ENCODE measurements at regions not wholly inside any gene's neighbourhood (a gene's known extent, or its start where the extent isn't known, plus 50 kb on each side); places are given as distances from the start of the nearest gene placed in this dataset.

- no peaks in the 10 kb centered on the region for H3K9me3 ChIP-seq (ENCODE audit: control insufficient read depth in 4 of 4, low read length in 3 of 4)
- TF ChIP-seq MAX (IDR thresholded peaks at IDR 0.05) (no peak), SP1 (IDR thresholded peaks at IDR 0.05) (no peak), RXRA (IDR thresholded peaks at IDR 0.05) (no peak), FOXA2 (IDR thresholded peaks at IDR 0.05) (no peak), EGR1 (IDR thresholded peaks at IDR 0.05; ENCODE audit: low read depth in 2 of 2) (no peak), ZBTB33 (IDR thresholded peaks at IDR 0.05) (no peak), REST (IDR thresholded peaks at IDR 0.05) (no peak)
- no peaks in the 10 kb centered on the region for H3K36me3 ChIP-seq (ENCODE audit: control insufficient read depth in 4 of 4, insufficient read depth in 3 of 4, low read depth in 1 of 4, low read length in 3 of 4)
- no peak overlapping the region for H3K4me3 ChIP-seq (ENCODE audit: low read depth in 1 of 3, low read length in 3 of 3)
- H3K9ac ChIP-seq (ENCODE audit: low read depth in 1 of 2, low read length in 2 of 2), result no peak overlapping the region
- peaks cover 4 to 13% (median 9%) of the 10 kb centered on the region in 4 donors for H3K4me1 ChIP-seq (ENCODE audit: control insufficient read depth in 4 of 4, insufficient read depth in 4 of 4, low read length in 3 of 4)
- no peak overlapping the region for H3K27ac ChIP-seq (ENCODE audit: low read depth in 1 of 2, low read length in 2 of 2)
- 73% methylated on average over 4 of the region's 4 CpGs for WGBS
- no peaks in the 10 kb centered on the region for H3K27me3 ChIP-seq (ENCODE audit: control insufficient read depth in 4 of 4, insufficient read depth in 4 of 4, low read length in 3 of 4)
- DNase-seq (ENCODE audit: low spot score), result no peak
These were observed 108.9 kb downstream of the PTCSC3 start for GRCh38 chr14:36067428-36068187.

DNA sequence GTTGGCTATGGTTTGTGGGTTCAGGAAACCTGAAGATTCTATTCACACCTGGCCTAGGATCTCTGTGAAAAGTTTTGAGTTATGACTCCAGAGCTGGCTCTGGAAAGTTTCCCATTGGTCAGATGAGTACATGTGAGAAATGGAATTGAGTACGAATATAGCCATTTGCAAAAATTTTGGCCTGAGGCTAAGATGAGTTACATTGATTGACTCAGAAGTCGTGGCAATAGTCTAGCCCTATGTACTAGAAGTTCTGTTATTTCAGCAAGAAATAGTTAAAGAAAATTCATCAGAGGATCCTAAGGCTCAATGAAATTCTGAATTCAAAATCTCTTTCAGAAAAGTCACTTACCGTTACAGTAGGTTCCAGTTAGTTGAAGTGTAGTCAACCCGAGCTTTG is 109.9 kb downstream of the PTCSC3 start:
- Histone ChIP-seq H3K9me3 (ENCODE audit: control insufficient read depth in 4 of 4, low read length in 3 of 4) (no peaks in the 10 kb centered on the region), H3K4me1 (ENCODE audit: control insufficient read depth in 4 of 4, insufficient read depth in 4 of 4, low read length in 3 of 4) (peaks cover 4 to 13% (median 9%) of the 10 kb centered on the region in 4 donors), H3K36me3 (ENCODE audit: control insufficient read depth in 4 of 4, insufficient read depth in 3 of 4, low read depth in 1 of 4, low read length in 3 of 4) (no peaks in the 10 kb centered on the region), H3K9ac (ENCODE audit: low read depth in 1 of 2, low read length in 2 of 2) (no peak overlapping the region), H3K4me3 (ENCODE audit: low read depth in 1 of 3, low read length in 3 of 3) (no peak overlapping the region), H3K27me3 (ENCODE audit: control insufficient read depth in 4 of 4, insufficient read depth in 4 of 4, low read length in 3 of 4) (no peaks in the 10 kb centered on the region), H3K27ac (ENCODE audit: low read depth in 1 of 2, low read length in 2 of 2) (no peak overlapping the region)
- no peak for DNase-seq (ENCODE audit: low spot score)
- 92% methylated on average over 4 of the region's 4 CpGs for WGBS
- no peak for TF ChIP-seq GABPA (IDR thresholded peaks at IDR 0.05 in 1 of 2, conservative IDR thresholded peaks at IDR 0.05 in 1 of 2)
- TF ChIP-seq TAF1 (conservative IDR thresholded peaks at IDR 0.05), result no peak
- no peak for TF ChIP-seq YY1 (IDR thresholded peaks at IDR 0.05)
- no peak for TF ChIP-seq RXRA (IDR thresholded peaks at IDR 0.05)
- TF ChIP-seq REST (IDR thresholded peaks at IDR 0.05), result no peak
- no peak for TF ChIP-seq NR2F2 (IDR thresholded peaks at IDR 0.05)
- TF ChIP-seq, protein P1, sequence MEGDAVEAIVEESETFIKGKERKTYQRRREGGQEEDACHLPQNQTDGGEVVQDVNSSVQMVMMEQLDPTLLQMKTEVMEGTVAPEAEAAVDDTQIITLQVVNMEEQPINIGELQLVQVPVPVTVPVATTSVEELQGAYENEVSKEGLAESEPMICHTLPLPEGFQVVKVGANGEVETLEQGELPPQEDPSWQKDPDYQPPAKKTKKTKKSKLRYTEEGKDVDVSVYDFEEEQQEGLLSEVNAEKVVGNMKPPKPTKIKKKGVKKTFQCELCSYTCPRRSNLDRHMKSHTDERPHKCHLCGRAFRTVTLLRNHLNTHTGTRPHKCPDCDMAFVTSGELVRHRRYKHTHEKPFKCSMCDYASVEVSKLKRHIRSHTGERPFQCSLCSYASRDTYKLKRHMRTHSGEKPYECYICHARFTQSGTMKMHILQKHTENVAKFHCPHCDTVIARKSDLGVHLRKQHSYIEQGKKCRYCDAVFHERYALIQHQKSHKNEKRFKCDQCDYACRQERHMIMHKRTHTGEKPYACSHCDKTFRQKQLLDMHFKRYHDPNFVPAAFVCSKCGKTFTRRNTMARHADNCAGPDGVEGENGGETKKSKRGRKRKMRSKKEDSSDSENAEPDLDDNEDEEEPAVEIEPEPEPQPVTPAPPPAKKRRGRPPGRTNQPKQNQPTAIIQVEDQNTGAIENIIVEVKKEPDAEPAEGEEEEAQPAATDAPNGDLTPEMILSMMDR (IDR thresholded peaks at IDR 0.05; ENCODE audit: low read depth, low read length, missing input control), result no peak
- TF ChIP-seq, protein P2, sequence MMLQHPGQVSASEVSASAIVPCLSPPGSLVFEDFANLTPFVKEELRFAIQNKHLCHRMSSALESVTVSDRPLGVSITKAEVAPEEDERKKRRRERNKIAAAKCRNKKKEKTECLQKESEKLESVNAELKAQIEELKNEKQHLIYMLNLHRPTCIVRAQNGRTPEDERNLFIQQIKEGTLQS (IDR thresholded peaks at IDR 0.05), result no peak
- TF ChIP-seq EGR1 (IDR thresholded peaks at IDR 0.05; ENCODE audit: low read depth in 2 of 2), result no peak
- no peak for TF ChIP-seq HNF4A (conservative IDR thresholded peaks at IDR 0.05)
- no peak for TF ChIP-seq ZBTB33 (IDR thresholded peaks at IDR 0.05)
- TF ChIP-seq JUND (IDR thresholded peaks at IDR 0.05), result no peak
- TF ChIP-seq SP1 (IDR thresholded peaks at IDR 0.05), result no peak
- TF ChIP-seq FOXA1 (IDR thresholded peaks at IDR 0.05), result no peak
- no peak for TF ChIP-seq HNF4G (IDR thresholded peaks at IDR 0.05)
- no peak for TF ChIP-seq MAX (IDR thresholded peaks at IDR 0.05)
- no peak for TF ChIP-seq FOXA2 (IDR thresholded peaks at IDR 0.05)
